IPS-20b (cell line): ENCODE measurements at regions not wholly inside any gene's neighbourhood (a gene's known extent, or its start where the extent isn't known, plus 50 kb on each side); places are given as distances from the start of the nearest gene placed in this dataset.
"Not testable (repeated sequence)": the region's sequence is repeated elsewhere in the genome, so short reads cannot be mapped to it uniquely, and the experiment has no call there.

ENCODE experiments used
- H3K27ac ChIP-seq: one replicate; pipeline ENCODE4 v1.5.1; 2013; ENCODE audit warnings: low read length
- H3K27me3 ChIP-seq: 2 replicates; pipeline ENCODE4 v1.6.1; 2013; ENCODE audit warnings: mild to moderate bottlenecking, low read length, inconsistent platforms; ENCODE audit not compliant: insufficient read depth
- H3K36me3 ChIP-seq: 2 replicates; pipeline ENCODE4 v1.6.1; 2013; ENCODE audit warnings: low read depth, mild to moderate bottlenecking, inconsistent platforms, low read length, moderate library complexity; ENCODE audit not compliant: insufficient read depth
- H3K4me1 ChIP-seq: 2 replicates; pipeline ENCODE4 v1.6.1; 2013; ENCODE audit warnings: mild to moderate bottlenecking, control low read depth, inconsistent platforms, low read length, moderate library complexity; ENCODE audit not compliant: insufficient read depth
- H3K4me3 ChIP-seq: 2 replicates; pipeline ENCODE4 v1.5.1; 2013; ENCODE audit warnings: mild to moderate bottlenecking, low read length, inconsistent platforms
- H3K9ac ChIP-seq: 2 replicates; pipeline ENCODE4 v1.6.1; 2013; ENCODE audit warnings: low read depth, mild to moderate bottlenecking, inconsistent platforms, low read length, moderate library complexity
- H3K9me3 ChIP-seq: 2 replicates; pipeline ENCODE4 v1.6.1; 2013; ENCODE audit warnings: mild to moderate bottlenecking, low read depth, low read length, inconsistent platforms; ENCODE audit not compliant: insufficient read depth

GRCh38 chr16:59122262-59122537, 388.1 kb upstream of the GOT2 start:
- peaks cover 8% of the 10 kb centered on the region; the same call in 1 of the 2 replicates for H3K4me1 ChIP-seq
- no peak overlapping the region for H3K27ac ChIP-seq
- no peak overlapping the region for H3K9ac ChIP-seq
- no peaks in the 10 kb centered on the region for H3K9me3 ChIP-seq
- H3K36me3 ChIP-seq, result no peaks in the 10 kb centered on the region
- no peak overlapping the region for H3K4me3 ChIP-seq
- no peaks in the 10 kb centered on the region for H3K27me3 ChIP-seq

DNA sequence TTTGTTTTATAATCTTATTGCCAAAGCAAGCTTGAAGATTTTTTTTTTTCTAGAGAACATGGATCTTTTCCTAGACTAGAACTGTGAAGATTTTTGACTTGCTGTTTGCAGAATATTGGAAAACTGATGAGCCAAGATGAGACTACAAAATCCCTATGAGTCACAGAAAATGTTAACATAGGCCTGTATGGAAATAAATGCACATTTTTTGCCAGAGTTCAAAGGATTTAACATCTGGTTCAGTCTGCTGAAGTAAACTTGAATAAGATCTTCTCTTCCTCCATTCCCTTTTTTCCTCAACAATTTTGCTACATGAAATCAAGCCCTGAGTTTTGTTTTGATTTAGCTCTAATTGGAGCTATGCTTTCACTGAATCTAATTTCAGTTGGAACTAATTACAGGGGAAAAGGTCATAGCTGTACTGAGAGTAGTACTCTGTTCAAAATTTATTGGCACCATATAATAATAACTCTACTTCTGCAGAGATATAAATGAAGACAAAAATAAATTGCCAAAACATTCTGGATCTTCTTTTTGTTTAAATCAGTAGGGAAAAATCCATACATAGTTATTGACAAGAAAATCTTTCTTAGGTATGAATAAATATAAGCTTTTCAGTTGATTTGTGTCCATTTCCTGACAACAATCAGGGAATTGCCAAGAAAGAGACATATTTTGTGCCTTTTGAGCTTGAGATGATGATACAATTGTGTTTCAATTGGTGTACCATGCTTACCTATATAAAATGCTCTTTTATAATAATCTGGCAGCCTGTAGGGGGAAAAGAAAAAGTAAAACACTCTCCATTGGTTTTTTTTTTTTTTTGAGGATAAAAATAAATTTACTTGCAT, 387.5 kb upstream of the GOT2 start:
- no peak overlapping the region for H3K27ac ChIP-seq
- H3K4me1 ChIP-seq, result peaks cover 13% of the 10 kb centered on the region; the same call in 1 of the 2 replicates
- no peaks in the 10 kb centered on the region for H3K9me3 ChIP-seq
- no peak overlapping the region for H3K4me3 ChIP-seq
- no peak overlapping the region for H3K9ac ChIP-seq
- H3K36me3 ChIP-seq, result no peaks in the 10 kb centered on the region
- no peaks in the 10 kb centered on the region for H3K27me3 ChIP-seq

- Histone ChIP-seq H3K9me3 (no peaks in the 10 kb centered on the region), H3K9ac (no peak overlapping the region), H3K27me3 (no peaks in the 10 kb centered on the region), H3K27ac (no peak overlapping the region), H3K36me3 (no peaks in the 10 kb centered on the region), H3K4me3 (no peak overlapping the region), H3K4me1 (peaks cover 5% of the 10 kb centered on the region; the same call in 1 of the 2 replicates)
Measured at GRCh38 chr16:59116744-59117143, 382.6 kb upstream of the GOT2 start.

DNA sequence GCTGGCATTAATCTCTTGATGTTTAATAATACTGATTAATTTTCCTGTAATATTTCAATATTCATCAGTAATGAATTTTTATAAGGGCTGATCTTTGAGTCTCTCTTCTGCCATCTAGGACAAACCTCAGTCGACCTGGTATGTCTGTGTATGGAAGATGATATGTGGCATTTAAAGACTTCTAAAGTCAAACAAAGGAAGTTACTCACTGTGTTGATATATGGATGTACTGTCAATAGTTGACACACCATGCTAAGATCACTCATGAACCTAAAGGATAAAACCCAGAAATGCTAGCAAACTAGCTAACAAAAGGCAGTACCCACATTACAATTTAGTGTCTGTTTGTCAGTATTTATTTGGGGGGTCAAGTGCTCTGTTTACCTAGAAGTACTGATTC, 380.7 kb upstream of the GOT2 start:
- peaks cover 12% of the 10 kb centered on the region; the same call in 1 of the 2 replicates for H3K4me1 ChIP-seq
- H3K27me3 ChIP-seq, result no peaks in the 10 kb centered on the region
- H3K27ac ChIP-seq, result no peak overlapping the region
- H3K9ac ChIP-seq, result no peak overlapping the region
- no peaks in the 10 kb centered on the region for H3K9me3 ChIP-seq
- H3K4me3 ChIP-seq, result no peak overlapping the region
- H3K36me3 ChIP-seq, result no peaks in the 10 kb centered on the region

GRCh38 chr16:59113004-59113670, 379.0 kb upstream of the GOT2 start:
- no peak overlapping the region for H3K27ac ChIP-seq
- no peaks in the 10 kb centered on the region for H3K27me3 ChIP-seq
- H3K4me3 ChIP-seq, result no peak overlapping the region
- no peaks in the 10 kb centered on the region for H3K36me3 ChIP-seq
- H3K9me3 ChIP-seq, result no peaks in the 10 kb centered on the region
- peaks cover 12% of the 10 kb centered on the region; the same call in 1 of the 2 replicates for H3K4me1 ChIP-seq
- no peak overlapping the region for H3K9ac ChIP-seq

DNA sequence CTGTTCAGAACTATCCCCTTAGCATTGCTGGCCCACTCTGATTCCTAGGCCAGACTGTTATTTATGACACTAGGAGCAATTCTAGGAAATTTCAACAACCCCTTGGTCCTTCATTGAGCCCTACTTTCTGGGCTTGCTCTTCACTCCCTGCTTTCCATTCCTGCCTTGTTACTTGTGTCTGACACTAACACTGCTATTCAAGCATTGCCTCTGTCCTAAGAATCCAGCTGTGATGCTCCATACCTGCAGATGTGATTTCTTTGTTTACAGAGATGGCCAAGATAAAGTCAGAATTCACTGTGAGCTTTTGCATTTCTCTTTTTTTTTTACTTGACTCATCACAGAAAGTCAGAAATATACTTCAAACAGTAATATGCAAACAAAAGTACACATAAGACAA, 377.2 kb upstream of the GOT2 start:
- Histone ChIP-seq H3K27me3 (no peaks in the 10 kb centered on the region), H3K4me1 (0 out of 2 replicates have a peak, but pooled peaks cover 7% of the 10 kb centered on the region), H3K36me3 (no peaks in the 10 kb centered on the region), H3K9ac (no peak overlapping the region), H3K27ac (no peak overlapping the region), H3K9me3 (no peaks in the 10 kb centered on the region), H3K4me3 (no peak overlapping the region)

DNA sequence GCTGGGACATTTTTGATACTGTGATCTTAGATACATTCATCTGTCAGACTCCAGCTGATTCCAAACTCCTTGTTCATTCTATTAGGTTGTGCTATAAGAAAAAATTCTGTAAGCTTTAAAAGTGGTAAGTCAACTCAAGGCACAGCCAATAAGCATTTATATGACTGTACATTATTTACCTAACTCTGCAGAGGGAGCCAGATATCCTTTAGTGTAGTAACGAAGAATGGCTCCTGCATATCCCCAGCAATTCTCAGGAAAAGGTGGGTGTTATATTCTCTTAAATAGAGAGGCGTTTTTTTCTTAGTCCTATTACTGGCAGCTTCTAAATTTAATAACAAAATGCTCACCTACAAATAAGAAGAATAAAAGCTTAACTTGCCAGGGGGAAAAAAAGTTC, 374.3 kb upstream of the GOT2 start:
- H3K4me3 ChIP-seq, result no peak overlapping the region
- H3K4me1 ChIP-seq, result 0 out of 2 replicates have a peak, but pooled peaks cover 7% of the 10 kb centered on the region
- H3K36me3 ChIP-seq, result no peaks in the 10 kb centered on the region
- no peak overlapping the region for H3K9ac ChIP-seq
- H3K9me3 ChIP-seq, result no peaks in the 10 kb centered on the region
- no peak overlapping the region for H3K27ac ChIP-seq
- no peaks in the 10 kb centered on the region for H3K27me3 ChIP-seq

GRCh38 chr16:59096682-59097081, 362.6 kb upstream of the GOT2 start:
- H3K4me3 ChIP-seq, H3K27ac ChIP-seq, H3K9me3 ChIP-seq, H3K4me1 ChIP-seq, H3K36me3 ChIP-seq, H3K27me3 ChIP-seq, H3K9ac ChIP-seq: not testable (repeated sequence)

GRCh38 chr16:59090541-59090940, 356.4 kb upstream of the GOT2 start:
- Histone ChIP-seq H3K27me3 (no peaks in the 10 kb centered on the region), H3K27ac (no peak overlapping the region), H3K4me3 (no peak overlapping the region), H3K36me3 (no peaks in the 10 kb centered on the region), H3K9ac (no peak overlapping the region), H3K4me1 (no peaks in the 10 kb centered on the region), H3K9me3 (no peaks in the 10 kb centered on the region)

DNA sequence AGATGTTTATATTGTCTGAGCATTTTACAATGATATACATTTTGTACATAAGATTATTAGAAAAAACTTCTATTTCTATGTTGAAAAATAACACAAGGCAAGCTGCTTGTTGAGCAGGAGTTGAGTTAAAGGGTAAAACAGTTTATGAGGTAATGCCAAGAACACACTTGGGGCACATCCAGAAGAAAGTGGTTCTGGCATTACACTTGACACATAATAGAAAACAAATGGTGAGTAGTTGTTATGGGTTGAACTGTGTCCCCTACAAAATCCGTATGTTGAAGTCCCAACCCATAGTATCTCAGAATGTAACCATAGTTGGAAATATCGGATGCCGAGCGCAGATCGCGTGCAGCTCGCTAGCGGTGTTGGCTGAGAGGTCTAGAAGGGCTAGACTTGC, 354.3 kb upstream of the GOT2 start:
- H3K27me3 ChIP-seq, result no peaks in the 10 kb centered on the region
- H3K4me3 ChIP-seq, result no peak overlapping the region
- no peaks in the 10 kb centered on the region for H3K36me3 ChIP-seq
- no peaks in the 10 kb centered on the region for H3K4me1 ChIP-seq
- no peaks in the 10 kb centered on the region for H3K9me3 ChIP-seq
- H3K27ac ChIP-seq, result no peak overlapping the region
- H3K9ac ChIP-seq, result no peak overlapping the region

- Histone ChIP-seq H3K36me3 (no peaks in the 10 kb centered on the region), H3K27me3 (no peaks in the 10 kb centered on the region), H3K27ac (no peak overlapping the region), H3K9me3 (no peaks in the 10 kb centered on the region), H3K4me1 (no peaks in the 10 kb centered on the region), H3K9ac (no peak overlapping the region), H3K4me3 (no peak overlapping the region)
Measured at GRCh38 chr16:59087641-59088040, 353.5 kb upstream of the GOT2 start.

DNA sequence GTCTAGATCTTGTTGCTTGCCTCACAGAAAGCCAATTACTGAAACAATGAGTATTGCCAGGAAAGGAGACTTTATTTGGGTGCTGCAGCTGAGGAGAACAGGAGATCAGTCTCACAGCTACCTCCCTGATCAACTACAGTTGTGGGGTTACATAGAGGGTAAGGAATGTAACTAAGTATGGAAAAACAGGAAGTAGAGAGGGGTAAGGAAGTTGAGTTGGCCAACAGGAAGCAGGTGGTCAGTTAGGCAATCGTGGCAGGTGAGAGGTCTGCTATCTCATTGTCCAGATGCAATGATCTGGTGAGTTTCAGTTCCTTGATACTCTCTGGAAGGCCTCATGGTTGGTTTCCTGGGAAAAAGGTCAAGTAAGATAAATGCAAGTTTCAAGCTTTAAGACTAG, 333.1 kb upstream of the GOT2 start:
- Histone ChIP-seq H3K4me3 (no peak overlapping the region), H3K9ac (no peak overlapping the region), H3K27me3 (no peaks in the 10 kb centered on the region), H3K9me3 (peaks cover 5% of the 10 kb centered on the region; the same call in 1 of the 2 replicates), H3K4me1 (no peaks in the 10 kb centered on the region), H3K36me3 (no peaks in the 10 kb centered on the region), H3K27ac (no peak overlapping the region)
